CD4-positive, alpha-beta T cell treated with Interferon gamma for 1 hour (primary cell): ENCODE measurements at regions not wholly inside any gene's neighbourhood (a gene's known extent, or its start where the extent isn't known, plus 50 kb on each side); places are given as distances from the start of the nearest gene placed in this dataset.

Experiments
- DNase-seq: peaks from one replicate; pipeline ENCODE4 v3.0.0-alpha.2; 2020

DNA sequence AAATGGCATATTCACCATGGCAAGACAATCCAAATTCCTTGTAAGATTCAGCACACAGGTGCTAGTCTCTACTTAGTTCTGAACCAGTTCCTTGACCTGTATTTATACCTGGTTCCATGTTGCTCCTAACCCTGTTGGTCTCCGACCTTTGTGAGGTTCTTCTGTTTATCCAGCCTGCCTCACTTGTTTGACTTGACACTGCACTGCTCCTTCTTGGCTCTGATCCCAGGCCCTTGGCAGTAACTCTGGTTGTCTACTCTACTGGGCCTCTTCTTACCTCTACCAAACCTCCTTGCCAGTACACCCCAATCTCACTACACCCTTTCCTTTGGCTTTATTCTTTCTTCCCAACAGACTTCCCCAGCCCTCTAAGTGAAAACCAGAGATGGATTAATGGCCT is 419.4 kb upstream of the USP24 start:
- no peak for DNase-seq

DNA sequence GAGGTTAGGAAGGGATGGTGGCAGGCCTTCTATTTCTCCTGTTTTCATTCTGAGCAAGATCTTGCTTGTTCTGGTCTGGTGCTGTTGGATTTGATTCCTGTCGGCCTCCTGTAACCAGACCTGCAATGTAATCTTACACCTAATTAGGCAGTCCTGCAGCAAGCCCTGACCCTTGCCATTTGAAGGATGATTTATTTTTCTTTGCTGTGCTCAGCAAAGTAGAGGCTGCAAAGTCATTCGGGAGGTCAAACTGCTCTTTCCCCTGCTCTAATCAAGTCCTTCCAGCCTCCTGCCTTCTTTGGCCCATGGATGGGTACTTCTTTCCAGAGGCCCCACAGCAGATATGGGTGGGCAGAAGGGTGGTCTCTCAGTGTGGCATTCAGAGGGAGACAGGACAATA is 417.7 kb upstream of the USP24 start:
- no peak for DNase-seq

DNA sequence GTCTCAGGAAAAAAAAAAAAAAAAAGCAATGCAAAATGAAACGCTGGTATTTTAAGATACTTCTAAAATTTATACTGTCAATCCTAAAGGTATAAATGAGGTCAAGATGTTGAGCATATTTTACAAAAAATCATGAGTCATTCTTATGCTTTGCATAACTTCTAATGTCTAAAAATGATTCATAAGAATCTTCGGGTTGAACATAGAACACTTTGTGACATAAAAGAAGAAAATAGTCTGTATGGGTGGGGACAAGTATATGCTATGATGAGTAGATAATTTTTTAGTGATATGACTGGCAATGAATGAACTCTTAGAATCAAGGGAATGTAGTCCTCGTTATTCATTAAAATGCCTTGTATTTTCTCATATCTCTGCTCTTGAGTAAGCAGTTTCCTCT is 416.9 kb upstream of the USP24 start:
- no peak for DNase-seq

DNA sequence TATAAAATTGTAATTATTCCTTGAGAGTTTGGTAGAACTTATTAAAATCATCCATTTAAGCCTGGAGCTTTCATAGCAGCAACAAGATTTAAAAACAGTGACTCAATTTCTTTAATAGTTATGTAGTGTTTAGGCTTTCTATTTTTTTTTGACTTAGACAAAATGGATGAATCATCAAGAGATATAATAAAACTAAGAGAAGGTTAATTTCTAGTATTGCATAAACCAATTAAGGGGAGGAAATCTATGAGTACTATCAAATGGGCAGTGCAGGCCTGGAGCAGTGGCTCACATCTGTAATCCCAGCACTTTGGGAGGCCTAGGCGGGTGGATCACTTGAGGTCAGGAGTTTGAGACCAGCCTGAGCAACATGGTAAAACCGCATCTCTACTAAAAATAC is 416.3 kb upstream of the USP24 start:
- no peak for DNase-seq

DNA sequence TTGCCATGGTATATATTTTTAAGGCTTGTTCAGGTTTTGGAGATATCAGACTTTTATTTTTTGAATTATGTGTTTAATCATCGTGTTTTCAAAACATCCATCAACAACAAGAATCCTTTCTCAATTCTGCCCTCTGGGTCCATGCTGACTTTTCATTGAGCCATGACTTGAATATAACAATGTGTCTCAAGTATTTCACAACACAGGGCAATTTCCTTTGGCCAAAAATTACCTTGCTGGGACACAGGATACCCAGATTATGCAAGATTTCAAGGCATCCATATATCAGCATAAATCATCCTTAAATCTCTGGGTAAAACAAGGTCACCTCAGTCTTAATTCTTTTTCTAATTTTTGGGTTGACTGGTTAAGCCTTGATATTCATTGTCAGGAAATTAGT is 411.2 kb upstream of the USP24 start:
- DNase-seq: no peak

DNA sequence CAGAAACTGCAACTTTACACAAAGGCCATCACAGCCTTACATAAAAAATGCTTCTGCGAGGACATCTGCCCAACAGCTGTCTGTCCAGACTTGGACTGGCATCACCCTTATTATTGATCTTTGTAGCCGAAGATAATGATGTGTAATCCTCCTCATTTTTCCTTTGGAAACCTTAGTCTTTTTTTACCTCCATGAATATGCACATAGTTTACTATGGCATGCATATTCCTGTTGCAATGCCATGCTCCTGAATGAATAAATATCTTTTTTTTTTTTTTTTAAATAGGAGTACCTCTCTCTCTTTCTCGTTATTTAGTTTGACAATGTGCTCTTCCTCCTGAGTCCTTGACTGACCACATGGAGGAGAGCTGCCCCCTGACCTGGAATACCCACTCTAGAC is 409.6 kb upstream of the USP24 start:
- DNase-seq: no peak

DNA sequence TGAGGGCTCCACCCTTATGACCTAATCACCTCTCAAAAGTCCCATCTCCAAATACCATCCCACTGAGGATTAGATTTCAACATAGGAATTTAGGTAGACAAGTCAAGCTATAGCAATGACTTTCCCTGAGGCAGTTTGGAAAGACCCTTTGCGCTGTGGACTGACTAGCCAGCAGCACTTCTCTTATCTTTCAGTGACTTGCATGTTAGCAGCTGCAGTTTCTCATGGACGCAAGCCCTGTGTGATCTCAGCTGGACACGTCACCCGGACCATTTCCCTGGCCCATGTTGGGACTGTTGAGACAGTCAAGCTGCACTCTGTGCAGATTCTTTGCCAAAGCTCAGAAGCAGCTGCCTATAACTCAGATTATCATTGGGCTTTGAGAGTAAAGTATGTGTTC is 408.1 kb upstream of the USP24 start:
- no peak for DNase-seq

DNA sequence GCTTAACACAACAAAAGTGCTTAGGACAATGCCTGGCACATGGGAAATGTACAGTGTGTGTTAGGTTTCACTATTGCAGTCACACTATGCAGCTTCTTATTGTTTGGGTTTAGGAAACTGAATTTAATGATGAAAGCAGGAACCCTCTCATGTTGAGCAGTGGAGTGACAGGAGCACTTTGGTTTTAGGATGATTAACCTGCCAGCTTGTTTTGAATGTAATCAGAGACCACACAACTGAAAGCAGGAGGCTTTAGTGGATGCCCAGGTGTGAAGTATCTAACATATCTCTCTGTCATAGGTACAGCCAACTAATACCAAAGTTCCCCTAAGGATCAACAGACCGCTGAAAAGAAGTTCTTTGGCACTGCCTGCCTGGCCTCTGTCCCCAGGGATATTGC is 406.9 kb upstream of the USP24 start:
- no peak for DNase-seq

DNA sequence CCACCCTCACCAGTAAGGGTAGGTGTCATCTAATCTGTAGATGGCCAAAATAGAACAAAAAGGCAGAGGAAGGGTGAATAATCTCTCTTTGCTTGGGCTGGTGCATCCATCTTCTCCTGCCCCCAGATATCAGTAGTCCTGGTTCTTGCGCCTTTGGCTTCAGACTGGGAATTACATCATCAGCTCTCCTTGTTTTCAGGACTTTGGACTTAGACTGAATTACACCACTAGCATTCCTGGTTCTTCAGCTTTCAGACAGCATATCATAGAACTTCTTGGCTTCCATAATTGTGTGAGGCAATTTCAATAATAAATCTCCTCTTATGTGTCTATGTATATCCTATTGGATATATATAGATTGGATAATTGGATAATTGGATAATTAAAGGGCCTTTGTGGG is 403.0 kb upstream of the USP24 start:
- DNase-seq: no peak

DNA sequence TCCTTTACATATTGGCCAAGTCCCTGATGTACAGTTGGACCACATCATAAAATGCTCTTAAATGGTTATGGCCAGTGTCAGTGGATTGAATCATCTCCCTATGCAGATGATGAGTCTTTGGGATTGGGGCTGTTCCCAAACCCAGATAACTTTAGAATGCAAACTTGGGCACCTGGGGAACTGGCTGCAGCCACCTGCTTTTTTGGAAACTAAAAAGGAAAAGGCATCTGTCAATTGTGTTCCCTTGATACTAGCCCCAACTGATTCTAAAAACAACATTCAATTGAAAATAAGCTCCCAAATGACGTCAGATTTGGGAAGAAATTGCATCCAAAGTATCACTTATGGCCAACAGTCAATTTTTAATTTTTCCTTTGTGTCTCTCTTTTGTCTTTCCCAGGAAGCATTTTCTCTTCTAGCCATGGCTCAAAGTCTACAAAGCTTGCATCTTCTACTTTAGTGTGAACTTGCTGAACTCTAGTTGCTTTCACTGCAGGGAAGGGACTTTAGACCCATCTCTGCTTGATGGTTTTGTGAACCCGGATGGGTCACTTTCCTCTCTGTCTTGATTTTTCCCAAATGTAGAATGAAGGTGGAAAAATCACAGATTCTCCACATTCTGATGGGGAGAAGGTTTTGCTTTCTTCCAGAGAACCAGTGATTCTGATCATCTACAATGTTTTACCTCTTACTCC is 402.3 kb upstream of the USP24 start:
- no peak for DNase-seq

DNA sequence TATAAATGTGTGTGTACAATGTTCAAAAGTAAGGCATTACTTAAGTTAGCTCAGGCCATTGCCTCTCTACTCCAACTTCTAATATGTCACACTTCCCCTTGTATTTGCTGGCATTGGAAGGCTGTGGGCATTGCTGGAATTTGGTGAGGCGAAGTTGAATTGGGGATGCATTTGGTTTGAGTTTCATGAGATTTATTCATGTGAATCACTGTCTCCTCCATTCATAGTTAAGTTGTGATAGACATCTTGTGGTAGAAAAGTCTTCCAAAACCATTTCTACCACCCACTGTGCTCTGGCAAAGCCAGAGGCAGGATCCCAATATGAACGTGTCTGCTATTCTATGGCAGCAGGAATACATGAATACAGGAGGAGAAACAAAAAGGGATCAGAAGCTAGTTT is 397.8 kb upstream of the USP24 start:
- DNase-seq: no peak

DNA sequence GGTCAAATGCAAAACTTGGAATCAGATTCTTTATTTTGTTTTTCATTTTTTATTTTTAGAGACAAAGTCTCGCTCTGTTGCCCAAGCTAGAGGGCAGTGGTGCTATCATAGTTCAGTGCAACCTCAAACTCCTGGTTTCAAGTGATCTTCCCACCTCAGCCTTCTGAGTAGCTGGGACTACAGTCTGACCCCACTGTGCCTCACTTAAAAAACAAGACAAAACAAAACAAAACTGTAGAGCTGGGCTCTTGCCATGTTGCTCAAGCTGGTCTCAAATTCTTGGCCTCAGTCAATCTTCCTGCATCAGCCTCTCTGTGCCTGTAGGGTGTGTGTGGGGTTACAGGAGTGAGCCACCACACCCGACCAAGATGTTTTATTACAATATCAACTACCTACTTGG is 396.0 kb upstream of the USP24 start:
- DNase-seq: no peak

DNA sequence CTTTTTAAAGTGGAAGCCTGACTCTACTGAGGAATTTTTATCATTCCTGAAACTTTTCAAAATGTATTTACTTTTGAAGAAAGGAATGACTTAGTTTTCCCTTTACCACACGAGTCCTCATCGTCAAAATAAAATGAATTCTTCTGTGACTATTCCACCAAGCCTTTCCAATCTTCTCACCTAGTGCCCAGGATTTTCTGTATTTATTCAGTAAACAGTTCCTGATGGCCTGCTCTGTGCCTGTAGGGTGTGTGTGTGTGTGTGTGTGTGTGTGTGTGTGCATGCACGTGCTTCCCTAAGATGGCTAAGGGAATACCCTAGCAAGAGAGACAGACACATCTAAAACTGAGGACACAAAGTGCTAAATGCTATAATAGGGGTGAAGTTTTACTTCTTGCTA is 395.0 kb upstream of the USP24 start:
- DNase-seq: no peak

DNA sequence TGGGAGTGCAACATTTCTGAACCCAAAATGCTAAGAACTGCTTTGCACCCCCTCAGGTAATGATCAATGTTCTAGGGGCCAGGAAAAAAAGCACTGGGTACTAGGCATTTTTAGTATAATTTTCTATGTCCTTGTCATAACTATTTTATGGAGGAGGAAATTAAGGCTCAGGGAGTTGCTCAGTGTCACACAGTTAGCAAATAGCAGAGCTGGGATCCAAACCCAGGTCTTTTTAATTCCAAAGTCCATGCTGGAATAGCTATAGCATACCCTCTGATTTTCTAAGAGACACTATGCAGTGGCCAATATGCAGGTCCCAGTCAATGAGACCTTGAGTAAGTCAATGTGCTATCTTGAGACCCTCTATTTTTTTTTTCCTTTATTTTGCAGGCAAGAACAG is 394.5 kb upstream of the USP24 start:
- no peak for DNase-seq

DNA sequence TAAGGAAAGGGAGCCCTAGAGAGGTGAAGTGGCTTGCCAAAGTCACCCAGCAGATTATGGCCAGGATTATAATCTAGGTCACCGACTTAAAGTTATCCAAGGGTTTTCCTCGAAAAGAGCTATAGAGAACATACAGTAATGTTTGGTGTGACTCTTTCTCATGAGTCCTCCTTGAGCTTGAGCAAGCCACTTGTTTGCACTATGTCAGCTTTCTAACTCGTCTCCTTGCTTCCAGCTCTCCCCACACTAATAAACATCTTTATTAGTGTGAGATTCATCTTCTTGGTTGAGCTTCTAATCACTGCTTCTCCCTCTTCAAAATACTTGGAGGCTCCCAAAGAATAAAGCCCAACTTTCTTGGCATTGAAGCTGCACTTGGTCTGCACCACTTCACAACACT is 390.0 kb upstream of the USP24 start:
- DNase-seq: no peak

DNA sequence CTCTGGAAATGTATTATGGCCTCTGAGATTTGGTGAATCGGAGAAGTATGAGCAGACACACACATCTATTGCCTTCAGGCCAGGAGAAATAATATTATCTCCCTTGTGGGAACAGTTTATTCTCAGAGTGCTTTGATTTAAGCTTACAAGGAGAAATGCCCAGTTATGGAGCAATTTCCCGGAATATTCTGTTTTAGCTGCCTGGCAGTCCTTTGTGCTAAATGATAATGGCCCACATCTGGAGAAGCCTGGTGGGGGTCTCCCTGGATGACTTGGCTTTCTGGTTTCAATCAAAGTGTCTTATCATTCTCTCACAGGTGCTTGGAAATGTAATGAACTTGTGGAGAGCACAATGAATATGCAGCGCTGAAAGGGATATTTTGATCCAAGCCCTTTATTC is 389.6 kb upstream of the USP24 start:
- no peak for DNase-seq

DNA sequence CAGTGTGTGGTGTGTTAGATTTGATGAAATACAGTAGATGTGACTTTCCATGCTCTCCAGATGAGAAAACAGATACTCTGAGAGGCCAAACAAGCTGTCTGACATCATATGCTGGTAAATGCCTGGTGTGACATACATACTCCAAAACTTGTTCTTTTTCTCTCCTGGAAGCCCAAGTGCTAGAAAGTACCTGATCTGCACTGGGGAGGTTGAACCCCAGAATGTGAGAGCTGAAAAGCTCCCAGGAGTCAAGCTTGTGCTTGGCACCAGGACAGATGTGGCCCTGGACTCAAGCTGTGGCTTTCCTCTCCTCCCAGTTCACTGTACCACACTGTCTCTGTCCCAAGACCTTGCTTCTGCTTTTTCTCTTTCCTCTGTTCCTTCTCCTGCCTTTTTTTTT is 389.0 kb upstream of the USP24 start:
- no peak for DNase-seq

DNA sequence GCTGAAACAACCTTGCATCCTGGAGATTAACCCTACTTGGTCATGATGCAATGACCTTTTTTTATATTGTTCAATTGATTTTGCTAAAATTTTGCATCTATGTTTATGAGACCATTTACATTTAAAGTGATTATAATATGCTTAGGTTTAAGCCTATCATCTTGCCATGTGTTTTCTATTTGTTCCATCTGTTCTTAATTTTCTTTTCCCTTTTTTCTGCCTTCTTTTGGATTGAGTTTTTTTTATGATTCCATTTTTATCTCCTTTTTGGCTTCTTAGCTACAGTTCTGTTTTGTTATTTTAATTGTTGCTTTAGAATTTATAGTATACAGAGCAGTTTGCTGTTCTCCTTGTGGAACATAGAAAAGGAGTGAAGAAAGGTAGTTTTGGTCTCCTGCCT is 385.1 kb upstream of the USP24 start:
- DNase-seq: no peak

DNA sequence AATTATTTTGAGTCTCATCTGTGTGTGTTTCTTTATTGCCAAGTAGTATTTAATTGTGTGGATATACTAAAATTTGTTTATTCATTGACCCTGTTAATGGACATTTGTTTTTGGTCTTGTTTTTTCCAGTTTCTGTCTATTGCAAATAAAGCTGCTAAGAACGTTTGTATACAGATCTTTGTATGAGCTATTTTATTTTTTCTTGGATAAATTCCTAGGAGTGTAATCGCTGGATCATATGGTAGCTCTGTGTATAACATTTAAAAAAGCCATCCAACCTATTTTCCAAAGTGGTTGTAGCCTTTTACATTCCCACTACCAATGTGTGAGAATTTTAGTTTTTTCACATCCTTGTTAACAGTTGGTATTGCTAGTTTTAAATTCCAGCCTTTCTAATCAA is 382.7 kb upstream of the USP24 start:
- no peak for DNase-seq

DNA sequence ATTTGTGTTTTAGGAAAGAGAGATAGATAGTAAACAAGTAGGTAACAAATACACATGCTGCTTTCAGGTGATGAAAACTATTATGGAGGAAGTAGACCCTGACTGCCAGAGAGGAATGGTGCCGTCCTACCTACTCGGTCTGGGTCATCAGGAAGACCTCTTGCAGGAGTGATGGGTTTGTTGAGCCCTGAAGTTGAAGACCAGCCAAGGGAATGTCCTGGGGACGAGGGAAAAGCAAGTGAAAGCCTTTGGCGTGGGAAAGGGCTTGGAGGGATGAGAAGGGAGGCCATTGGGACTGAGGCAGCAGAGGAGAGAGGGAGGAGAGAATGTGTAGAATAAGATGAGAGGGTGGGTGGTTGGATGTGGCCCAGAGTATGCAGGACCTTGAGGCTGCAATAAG is 379.5 kb upstream of the USP24 start:
- DNase-seq: no peak

DNA sequence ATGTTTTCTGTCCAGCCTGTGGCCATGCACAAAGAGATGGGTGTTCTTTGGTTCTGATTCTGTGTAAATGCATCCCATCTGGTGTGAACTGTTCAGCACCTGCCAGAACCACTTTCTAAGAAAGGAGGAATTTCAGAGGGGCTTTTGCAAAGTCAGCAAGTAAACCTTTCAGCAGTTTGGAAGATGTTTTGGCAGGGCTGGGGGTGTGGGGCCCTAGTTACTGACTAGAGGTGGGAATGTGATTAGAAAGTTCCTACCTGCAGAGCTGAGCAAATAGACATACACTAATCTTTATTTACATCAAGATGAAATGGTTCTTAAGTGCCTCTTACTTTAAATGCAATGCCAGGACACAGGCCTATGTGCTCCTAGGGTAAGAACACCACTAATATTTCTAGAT is 378.1 kb upstream of the USP24 start:
- DNase-seq: no peak

DNA sequence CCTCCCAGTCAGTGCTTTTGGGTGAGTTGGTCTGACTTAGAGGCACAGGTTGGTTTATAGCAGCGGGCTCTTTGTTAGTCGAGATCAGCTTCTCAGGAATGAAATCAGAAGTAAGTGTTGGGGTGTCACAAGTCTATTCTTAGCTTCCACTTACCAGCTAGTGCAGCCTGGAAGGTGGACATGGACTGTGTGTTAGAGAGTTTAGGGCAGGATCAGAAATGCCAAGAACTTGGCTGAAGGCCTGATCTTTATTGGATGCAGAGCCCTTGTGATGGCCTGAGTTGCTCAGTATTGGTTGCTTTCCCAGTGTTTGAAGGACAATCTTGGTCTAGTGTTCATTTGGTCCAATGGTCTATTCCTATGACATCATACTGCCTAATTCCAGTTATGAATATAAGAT is 377.0 kb upstream of the USP24 start:
- DNase-seq: no peak

DNA sequence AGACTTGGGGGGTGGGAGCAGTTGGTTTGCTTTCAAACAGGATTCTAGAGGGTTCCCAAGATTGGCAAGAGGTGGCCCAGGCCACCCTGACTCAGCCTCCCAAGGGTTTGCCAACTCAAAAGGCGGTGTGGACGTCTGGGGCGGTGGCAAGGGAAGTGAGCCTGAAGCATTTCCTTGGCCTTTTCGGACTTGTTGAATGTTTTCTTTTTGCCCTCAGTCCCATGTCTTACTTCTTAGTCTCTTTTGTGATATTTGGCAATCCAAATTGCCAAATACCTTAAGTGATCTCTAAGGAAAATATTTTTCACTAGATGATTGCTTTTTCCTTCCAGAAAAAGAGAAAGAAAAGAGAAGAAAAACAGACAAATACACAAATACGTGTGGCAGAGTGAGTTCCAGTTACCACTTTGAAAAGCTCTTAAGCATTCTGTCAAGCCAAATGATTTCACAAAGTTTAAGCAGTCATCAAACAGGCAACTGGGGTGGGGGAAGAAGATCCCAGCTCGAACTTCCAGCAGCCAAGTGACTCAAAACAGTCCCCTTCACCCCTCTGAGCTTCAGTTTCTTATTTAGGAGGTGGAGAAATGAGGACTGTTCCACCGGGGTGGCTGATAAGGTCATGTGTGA is 374.6 kb upstream of the USP24 start:
- no peak for DNase-seq

DNA sequence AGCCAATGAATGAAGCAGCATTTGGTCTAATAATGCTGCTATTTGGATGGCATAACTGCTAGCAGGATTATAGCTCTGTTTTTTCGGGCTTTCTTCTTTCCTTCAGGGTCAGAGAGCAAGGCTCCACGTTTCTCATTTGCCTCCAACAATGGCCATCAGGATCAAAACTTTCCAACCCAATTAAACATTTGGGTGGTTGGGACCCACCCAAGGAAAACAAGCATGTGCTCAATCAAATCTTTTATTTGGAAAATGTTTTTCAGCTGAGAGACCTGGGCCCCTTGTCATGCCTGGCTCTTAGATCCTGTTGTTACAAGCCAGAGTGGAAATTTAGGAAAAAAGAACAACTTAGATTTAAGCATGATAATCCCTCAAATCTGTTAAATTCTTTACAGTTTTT is 373.1 kb upstream of the USP24 start:
- DNase-seq: no peak

DNA sequence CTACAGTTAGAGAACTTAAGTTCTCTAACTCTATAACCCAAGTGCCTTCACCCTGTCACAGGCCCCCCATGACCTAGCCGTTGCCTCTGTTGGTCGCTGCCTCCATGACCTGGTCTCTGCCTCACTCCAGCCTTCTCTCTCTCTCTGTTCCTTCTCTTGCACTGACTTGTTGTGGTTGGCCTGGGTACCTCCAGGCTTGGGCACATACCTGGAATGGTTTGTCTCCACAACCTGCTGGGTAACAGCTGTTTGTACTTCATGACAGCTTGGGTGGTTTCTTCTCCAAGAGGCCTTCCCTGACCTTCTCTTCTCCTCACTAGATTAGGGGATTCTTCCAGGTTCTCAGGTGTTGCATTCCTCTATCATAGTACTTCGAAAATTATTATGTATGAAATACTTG is 371.6 kb upstream of the USP24 start:
- no peak for DNase-seq
